ENCODE measurements at regions not wholly inside any gene's neighbourhood (a gene's known extent, or its start where the extent isn't known, plus 50 kb on each side); places are given as distances from the start of the nearest gene placed in this dataset.

DNA sequence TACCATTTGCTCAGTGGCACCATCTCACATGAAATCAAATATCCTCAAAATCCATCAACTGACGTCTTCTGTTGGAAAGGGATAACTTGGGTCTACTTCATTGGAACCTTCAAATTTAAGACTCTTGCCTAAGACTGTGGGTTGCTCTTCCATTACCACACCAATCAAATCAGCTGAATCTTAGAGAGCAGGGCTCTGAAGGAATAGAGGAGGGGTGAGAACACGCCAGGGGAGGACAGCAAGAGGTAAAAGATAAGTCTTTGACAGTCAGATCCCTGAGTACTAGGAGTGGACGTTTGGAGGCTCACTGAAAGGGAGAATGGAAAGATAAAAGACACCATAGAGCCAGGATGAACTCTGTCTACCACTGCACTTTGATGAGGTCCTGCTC is 107.5 kb downstream of the CCDC71L start:
- Histone ChIP-seq H3K9ac (ENCODE audit: low read depth, low read length) (no peak overlapping the region), H3K27ac (ENCODE audit: low read length) (no peak overlapping the region)

DNA sequence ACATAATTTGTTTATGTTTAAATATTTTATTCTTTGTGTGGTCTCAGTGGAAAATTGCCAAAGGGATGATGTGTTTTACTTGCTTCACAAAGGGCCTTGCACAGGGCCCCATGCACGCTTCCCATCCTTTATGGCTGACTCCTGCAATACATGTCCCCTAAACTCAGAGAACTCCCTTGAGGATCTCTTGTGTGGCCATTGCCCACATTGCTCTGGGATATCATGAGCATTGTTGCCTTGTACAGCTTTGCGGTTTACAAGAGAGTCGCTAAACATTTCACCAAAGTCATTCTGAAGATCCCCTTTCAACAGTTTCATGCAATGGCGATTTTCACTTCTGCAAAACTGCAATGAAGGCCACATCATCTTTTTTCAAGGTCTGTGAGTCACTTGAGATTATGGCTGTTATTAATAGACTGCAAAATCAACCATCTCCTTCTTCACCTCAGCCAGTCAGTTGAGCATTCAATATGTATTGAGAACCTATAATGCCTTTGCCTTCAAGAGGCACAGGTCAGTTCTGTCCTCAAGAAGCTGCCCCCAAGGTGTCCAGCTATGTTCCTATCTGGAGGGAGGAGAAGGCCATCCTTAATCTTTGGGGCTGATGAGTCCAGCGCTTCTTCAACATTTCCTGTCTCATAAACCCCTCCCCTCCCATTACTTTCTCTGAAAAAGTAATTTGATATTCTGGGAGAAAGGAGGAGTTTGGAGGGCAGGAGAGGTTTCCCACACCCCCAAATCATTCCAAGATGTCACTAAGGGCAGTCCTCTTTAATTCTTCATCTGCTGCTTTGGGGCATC is 108.1 kb downstream of the CCDC71L start:
- H3K4me3 ChIP-seq (ENCODE audit: low read length): no peak overlapping the region
- H3K4me1 ChIP-seq (ENCODE audit: insufficient read depth, low read length): no peaks in the 10 kb centered on the region
- no peaks in the 10 kb centered on the region for H3K27me3 ChIP-seq (ENCODE audit: insufficient read depth, low read length)
- no peaks in the 10 kb centered on the region for H3K36me3 ChIP-seq (ENCODE audit: insufficient read depth, low read depth, low read length)
- no peaks in the 10 kb centered on the region for H3K9me3 ChIP-seq (ENCODE audit: insufficient read depth, low read depth, low read length)
- H3K9ac ChIP-seq (ENCODE audit: low read depth, low read length): no peak overlapping the region
- no peak overlapping the region for H3K27ac ChIP-seq (ENCODE audit: low read length)

More for the DNA sequence above, 107.5 kb downstream of the CCDC71L start:
- H3K9me3 ChIP-seq (ENCODE audit: insufficient read depth, low read depth, low read length): no peaks in the 10 kb centered on the region
- no peaks in the 10 kb centered on the region for H3K27me3 ChIP-seq (ENCODE audit: insufficient read depth, low read length)
- H3K4me1 ChIP-seq (ENCODE audit: insufficient read depth, low read length): no peaks in the 10 kb centered on the region
- H3K36me3 ChIP-seq (ENCODE audit: insufficient read depth, low read depth, low read length): no peaks in the 10 kb centered on the region
- H3K4me3 ChIP-seq (ENCODE audit: low read length): no peak overlapping the region

DNA sequence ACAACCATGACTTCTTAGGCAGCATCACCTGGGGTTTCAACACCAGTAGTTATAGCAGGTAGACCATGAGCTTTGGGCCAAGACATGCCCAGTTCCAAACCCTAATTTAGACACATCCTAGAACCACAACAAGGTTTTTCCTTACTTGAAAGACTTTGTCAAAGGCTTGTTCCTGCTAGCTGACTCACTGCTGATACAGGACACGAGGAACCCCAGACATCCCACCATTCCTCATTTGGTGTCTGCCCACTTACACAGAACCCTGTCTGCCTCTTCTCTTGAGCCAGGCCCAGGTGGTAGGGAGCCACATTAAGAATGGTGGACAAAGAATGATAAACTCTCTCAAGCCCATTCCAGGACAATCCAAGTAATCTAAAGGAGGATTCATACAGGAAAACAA is 109.0 kb downstream of the CCDC71L start:
- H3K4me3 ChIP-seq (ENCODE audit: low read length): no peak overlapping the region
- H3K27me3 ChIP-seq (ENCODE audit: insufficient read depth, low read length): no peaks in the 10 kb centered on the region
- no peaks in the 10 kb centered on the region for H3K36me3 ChIP-seq (ENCODE audit: insufficient read depth, low read depth, low read length)
- H3K9ac ChIP-seq (ENCODE audit: low read depth, low read length): no peak overlapping the region
- H3K27ac ChIP-seq (ENCODE audit: low read length): no peak overlapping the region
- no peaks in the 10 kb centered on the region for H3K9me3 ChIP-seq (ENCODE audit: insufficient read depth, low read depth, low read length)
- no peaks in the 10 kb centered on the region for H3K4me1 ChIP-seq (ENCODE audit: insufficient read depth, low read length)

DNA sequence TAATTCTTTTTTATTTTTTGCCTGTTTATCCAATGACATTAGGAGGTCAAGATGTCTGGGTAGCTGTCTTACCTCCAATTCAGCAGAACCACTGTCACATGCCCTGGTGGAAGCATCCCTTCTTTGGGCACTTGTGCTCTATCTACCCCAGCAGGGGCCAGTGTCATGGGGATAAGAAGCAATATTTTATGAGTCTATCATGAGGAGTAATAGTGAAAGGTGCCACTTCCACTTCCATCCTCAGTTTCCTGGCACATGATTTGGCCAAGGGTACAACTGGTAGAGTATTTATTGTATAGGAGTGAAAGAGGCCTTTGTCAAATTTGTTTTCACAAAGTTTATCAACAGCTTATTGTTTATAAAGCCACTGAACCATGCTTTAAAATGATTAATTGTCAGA is 112.5 kb downstream of the CCDC71L start:
- H3K4me3 ChIP-seq (ENCODE audit: low read length): no peak overlapping the region

DNA sequence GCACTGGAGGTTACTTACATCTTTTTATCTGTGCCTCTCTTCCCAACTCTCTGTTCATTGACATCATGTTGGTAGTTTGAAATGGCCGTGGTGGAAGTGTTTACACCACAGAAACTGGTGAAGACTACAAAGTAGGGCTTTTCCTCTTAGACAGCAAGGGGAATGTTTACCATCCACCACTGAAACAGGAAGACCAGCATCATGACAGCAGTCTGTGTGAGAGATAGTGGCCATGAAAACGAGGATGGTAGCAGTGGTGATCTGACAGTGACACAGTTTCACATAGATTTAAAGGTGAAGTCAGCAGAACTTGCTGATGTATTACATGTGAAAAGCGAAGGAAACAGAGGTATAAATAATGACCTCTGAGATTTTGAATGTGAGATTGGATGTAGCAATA is 115.7 kb downstream of the CCDC71L start:
- no peaks in the 10 kb centered on the region for H3K36me3 ChIP-seq (ENCODE audit: insufficient read depth, low read depth, low read length)
- no peak overlapping the region for H3K4me3 ChIP-seq (ENCODE audit: low read length)
- no peaks in the 10 kb centered on the region for H3K4me1 ChIP-seq (ENCODE audit: insufficient read depth, low read length)
- no peak overlapping the region for H3K27ac ChIP-seq (ENCODE audit: low read length)
- no peaks in the 10 kb centered on the region for H3K27me3 ChIP-seq (ENCODE audit: insufficient read depth, low read length)
- H3K9me3 ChIP-seq (ENCODE audit: insufficient read depth, low read depth, low read length): no peaks in the 10 kb centered on the region
- no peak overlapping the region for H3K9ac ChIP-seq (ENCODE audit: low read depth, low read length)

More for the DNA sequence above, 112.5 kb downstream of the CCDC71L start:
- Histone ChIP-seq H3K9me3 (ENCODE audit: insufficient read depth, low read depth, low read length) (no peaks in the 10 kb centered on the region), H3K36me3 (ENCODE audit: insufficient read depth, low read depth, low read length) (no peaks in the 10 kb centered on the region), H3K27ac (ENCODE audit: low read length) (no peak overlapping the region), H3K4me1 (ENCODE audit: insufficient read depth, low read length) (no peaks in the 10 kb centered on the region), H3K27me3 (ENCODE audit: insufficient read depth, low read length) (no peaks in the 10 kb centered on the region), H3K9ac (ENCODE audit: low read depth, low read length) (no peak overlapping the region)

DNA sequence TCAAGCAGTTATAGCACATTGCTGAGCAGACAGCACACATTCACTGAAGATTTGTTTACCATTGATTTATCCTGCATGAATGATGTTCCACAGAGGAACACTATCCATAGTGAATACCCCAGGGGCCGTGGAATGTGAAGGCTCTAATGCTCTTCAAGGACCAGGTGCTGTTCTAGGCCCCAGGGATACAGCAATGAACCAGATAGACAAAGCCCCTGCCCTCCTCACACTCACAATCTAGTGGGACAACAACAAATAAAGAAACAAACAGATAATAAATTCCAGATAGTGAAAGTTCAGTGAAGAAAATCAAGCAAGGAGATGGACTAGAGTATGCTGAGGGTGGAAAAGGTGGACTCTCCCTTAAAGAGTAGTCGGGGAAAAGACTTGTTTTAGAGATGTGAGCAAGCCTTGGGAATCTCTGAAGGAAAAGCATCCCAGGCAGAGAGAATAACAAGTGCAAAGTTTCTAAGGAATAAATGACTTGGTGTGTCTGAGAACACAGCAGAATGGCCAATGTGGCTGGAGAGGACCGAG is 117.7 kb downstream of the CCDC71L start:
- H3K9me3 ChIP-seq (ENCODE audit: insufficient read depth, low read depth, low read length): no peaks in the 10 kb centered on the region
- H3K27me3 ChIP-seq (ENCODE audit: insufficient read depth, low read length): no peaks in the 10 kb centered on the region
- H3K4me3 ChIP-seq (ENCODE audit: low read length): no peak overlapping the region
- no peak overlapping the region for H3K9ac ChIP-seq (ENCODE audit: low read depth, low read length)
- H3K27ac ChIP-seq (ENCODE audit: low read length): no peak overlapping the region
- H3K36me3 ChIP-seq (ENCODE audit: insufficient read depth, low read depth, low read length): no peaks in the 10 kb centered on the region
- no peaks in the 10 kb centered on the region for H3K4me1 ChIP-seq (ENCODE audit: insufficient read depth, low read length)

DNA sequence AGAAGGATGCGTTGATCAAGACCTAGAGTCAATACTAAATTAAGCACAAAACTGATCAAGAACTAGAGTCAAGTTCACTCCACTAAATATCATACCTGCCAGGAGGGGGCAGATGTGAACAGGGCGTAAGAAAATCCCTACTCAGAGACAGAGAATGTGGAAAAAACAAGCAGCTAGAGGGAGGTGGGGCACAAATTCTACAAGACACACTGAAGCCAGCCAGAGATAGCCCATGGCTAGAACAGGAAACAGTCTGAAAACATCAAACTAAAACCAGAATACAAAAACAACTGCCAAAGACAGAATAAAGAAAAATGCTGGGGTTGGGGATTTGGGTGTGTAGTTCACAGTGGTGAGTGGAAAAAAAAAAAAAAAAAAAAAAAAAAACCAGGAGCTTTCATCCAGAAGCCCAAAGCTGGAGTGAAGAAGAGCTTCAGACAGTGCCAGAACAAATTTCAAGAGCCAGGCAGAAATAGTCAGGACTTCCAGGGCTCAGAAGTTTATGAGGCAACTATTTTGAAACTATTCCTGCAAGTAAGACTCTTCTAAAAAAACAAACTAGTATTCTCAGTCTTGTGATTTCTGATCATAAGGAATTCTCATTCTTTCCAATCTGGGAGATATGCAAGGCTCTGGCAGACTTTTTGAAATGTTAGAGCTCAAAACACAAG is 118.3 kb downstream of the CCDC71L start:
- H3K4me1 ChIP-seq (ENCODE audit: insufficient read depth, low read length): no peaks in the 10 kb centered on the region
- H3K9ac ChIP-seq (ENCODE audit: low read depth, low read length): no peak overlapping the region
- H3K36me3 ChIP-seq (ENCODE audit: insufficient read depth, low read depth, low read length): no peaks in the 10 kb centered on the region
- no peak overlapping the region for H3K4me3 ChIP-seq (ENCODE audit: low read length)
- H3K27me3 ChIP-seq (ENCODE audit: insufficient read depth, low read length): no peaks in the 10 kb centered on the region
- H3K9me3 ChIP-seq (ENCODE audit: insufficient read depth, low read depth, low read length): no peaks in the 10 kb centered on the region
- no peak overlapping the region for H3K27ac ChIP-seq (ENCODE audit: low read length)

DNA sequence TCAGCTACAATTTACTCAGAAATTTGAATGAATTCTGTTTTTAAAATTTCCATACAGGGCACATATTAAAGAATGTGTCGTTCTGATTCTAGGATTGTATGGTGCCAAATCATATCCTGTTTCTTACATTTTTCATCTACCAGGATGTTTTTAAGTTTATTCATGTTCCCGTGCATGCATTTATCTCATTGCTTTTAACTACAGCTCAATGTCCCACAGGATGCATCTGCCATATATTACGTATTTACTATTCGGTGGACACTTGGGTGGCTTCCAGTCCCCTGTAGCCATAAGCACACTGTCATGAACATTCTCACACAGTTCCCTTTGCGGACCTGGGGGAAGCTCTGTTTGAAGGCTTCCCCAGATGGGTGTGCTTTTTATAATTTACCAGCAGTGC is 122.3 kb downstream of the CCDC71L start:
- Histone ChIP-seq H3K27me3 (ENCODE audit: insufficient read depth, low read length) (no peaks in the 10 kb centered on the region), H3K9me3 (ENCODE audit: insufficient read depth, low read depth, low read length) (no peaks in the 10 kb centered on the region), H3K36me3 (ENCODE audit: insufficient read depth, low read depth, low read length) (no peaks in the 10 kb centered on the region), H3K4me1 (ENCODE audit: insufficient read depth, low read length) (no peaks in the 10 kb centered on the region), H3K4me3 (ENCODE audit: low read length) (no peak overlapping the region), H3K9ac (ENCODE audit: low read depth, low read length) (no peak overlapping the region), H3K27ac (ENCODE audit: low read length) (no peak overlapping the region)

DNA sequence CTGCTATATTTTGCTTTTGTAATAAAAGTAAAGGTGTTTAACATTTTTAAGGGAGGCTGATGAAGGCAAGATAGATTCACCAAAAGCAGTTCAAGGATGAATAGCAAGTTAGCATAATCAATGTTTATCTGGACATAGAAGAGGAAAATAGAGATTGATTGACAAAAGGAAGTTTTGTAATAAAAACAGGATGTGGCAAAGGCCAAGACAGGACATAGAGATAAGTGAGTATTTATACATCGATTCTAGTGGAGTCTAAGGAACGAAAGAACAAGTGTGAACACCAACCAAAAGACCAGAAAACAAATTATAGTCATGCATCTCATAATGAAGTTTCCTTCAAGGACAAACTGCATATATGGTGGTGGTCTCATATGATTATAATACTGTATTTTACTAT is 123.8 kb downstream of the CCDC71L start:
- Histone ChIP-seq H3K9me3 (ENCODE audit: insufficient read depth, low read depth, low read length) (no peaks in the 10 kb centered on the region), H3K36me3 (ENCODE audit: insufficient read depth, low read depth, low read length) (no peaks in the 10 kb centered on the region), H3K9ac (ENCODE audit: low read depth, low read length) (no peak overlapping the region), H3K4me3 (ENCODE audit: low read length) (no peak overlapping the region), H3K27ac (ENCODE audit: low read length) (no peak overlapping the region), H3K27me3 (ENCODE audit: insufficient read depth, low read length) (no peaks in the 10 kb centered on the region), H3K4me1 (ENCODE audit: insufficient read depth, low read length) (no peaks in the 10 kb centered on the region)

DNA sequence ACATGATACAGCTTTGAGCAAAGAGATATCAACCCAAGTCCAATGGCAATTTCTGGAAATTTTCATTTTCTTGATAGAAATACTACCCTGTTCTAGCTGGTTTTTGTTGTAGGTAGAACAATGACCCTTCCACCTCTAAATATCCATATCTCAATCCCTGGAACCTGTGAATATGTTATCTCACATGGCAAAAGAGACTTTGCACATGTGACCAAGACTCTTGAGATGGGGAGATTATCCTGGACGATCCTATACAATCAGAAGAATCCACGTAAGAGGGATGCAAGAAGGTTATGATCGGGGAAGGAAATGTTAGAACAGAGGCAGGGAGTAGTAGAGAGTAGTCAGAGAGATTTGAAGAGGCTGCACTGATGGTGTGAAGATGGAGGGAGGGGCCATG is 124.9 kb downstream of the CCDC71L start:
- Histone ChIP-seq H3K9me3 (ENCODE audit: insufficient read depth, low read depth, low read length) (no peaks in the 10 kb centered on the region), H3K4me3 (ENCODE audit: low read length) (no peak overlapping the region), H3K27ac (ENCODE audit: low read length) (no peak overlapping the region), H3K27me3 (ENCODE audit: insufficient read depth, low read length) (no peaks in the 10 kb centered on the region), H3K36me3 (ENCODE audit: insufficient read depth, low read depth, low read length) (no peaks in the 10 kb centered on the region), H3K9ac (ENCODE audit: low read depth, low read length) (no peak overlapping the region), H3K4me1 (ENCODE audit: insufficient read depth, low read length) (no peaks in the 10 kb centered on the region)

DNA sequence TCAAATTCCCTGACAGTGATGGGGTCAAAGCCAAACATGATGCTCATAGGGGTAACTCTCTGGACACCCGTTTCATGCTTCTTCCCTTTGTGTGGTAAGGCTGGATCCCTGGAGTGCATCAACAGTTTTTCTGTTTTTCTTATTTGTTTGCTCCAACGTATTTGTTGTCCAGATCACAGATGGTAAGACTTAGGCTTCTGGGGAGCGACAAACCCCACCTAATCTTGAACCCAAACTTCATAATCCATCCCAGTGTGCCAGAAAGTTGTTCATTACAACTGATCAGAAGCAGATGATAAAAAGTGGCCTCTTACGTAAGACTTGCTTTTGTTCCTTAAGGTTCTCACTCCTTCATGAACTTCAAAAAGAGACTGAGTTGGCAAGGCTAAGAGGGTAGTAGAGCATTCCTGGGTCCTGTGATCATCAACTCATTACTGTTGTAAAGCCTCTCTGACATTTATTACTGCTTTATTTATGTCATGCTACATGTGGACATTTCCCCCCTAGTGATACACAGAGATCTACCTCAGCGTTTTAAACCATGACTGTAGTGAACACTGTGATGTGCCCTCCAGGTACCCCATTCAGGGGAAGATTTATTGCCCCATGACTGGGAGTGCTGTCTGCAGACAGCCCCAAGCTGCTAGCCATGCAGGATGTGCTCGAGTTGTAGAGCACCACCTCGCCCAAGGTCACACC is 125.6 kb downstream of the CCDC71L start:
- Histone ChIP-seq H3K9me3 (ENCODE audit: insufficient read depth, low read depth, low read length) (no peaks in the 10 kb centered on the region), H3K4me1 (ENCODE audit: insufficient read depth, low read length) (no peaks in the 10 kb centered on the region), H3K4me3 (ENCODE audit: low read length) (no peak overlapping the region), H3K36me3 (ENCODE audit: insufficient read depth, low read depth, low read length) (no peaks in the 10 kb centered on the region), H3K27me3 (ENCODE audit: insufficient read depth, low read length) (no peaks in the 10 kb centered on the region), H3K9ac (ENCODE audit: low read depth, low read length) (no peak overlapping the region), H3K27ac (ENCODE audit: low read length) (no peak overlapping the region)

All from iPS-20b (cell line).